IMR-90 (cell line): ENCODE measurements at regions not wholly inside any gene's neighbourhood (a gene's known extent, or its start where the extent isn't known, plus 50 kb on each side); places are given as distances from the start of the nearest gene placed in this dataset.

Experiments
- ATAC-seq: fragments of 200-7000 bp; cut with Tn5 transposase; 2 replicates; pipeline ENCODE4 v1.9.1; 2020; ENCODE audit warnings: low read depth, mild to moderate bottlenecking, moderate library complexity
- BruUV-seq: library from RNA; stranded (reverse); fragments of 400-500 nt; replicated peaks from 2 replicates; lab custom pipeline; 2021; lab: Mats Ljungman, UMichigan
- CTCF ChIA-PET: fragments of 300-600 bp; formaldehyde crosslinking; extraction: SDS; loops from one replicate; lab custom pipeline; 2021; ENCODE audit warnings: antibody characterized with exemption; lab: Yijun Ruan, JAX
- POLR2A ChIA-PET: fragments of 300-600 bp; sonication (Branson Sonifier 250); formaldehyde crosslinking; loops from one replicate; lab custom pipeline; 2022; ENCODE audit warnings: antibody characterized with exemption; ENCODE audit not compliant: unreplicated experiment; lab: Charles Lee
- DNase-seq: peaks from one replicate; pipeline ENCODE4 v3.0.0; 2013
- H2AFZ ChIP-seq: replicated peaks from 2 replicates; pipeline ENCODE3; 2013; ENCODE audit warnings: low read length, mild to moderate bottlenecking; ENCODE audit not compliant: poor library complexity
- H2AK5ac ChIP-seq: 2 replicates; pipeline ENCODE4 v1.6.1; 2013; ENCODE audit warnings: low read depth, low read length, inconsistent platforms
- H2AK9ac ChIP-seq: replicated peaks from 2 replicates; pipeline ENCODE3; 2013; ENCODE audit warnings: mild to moderate bottlenecking, low read depth, low read length, moderate library complexity; ENCODE audit not compliant: poor library complexity
- H2BK120ac ChIP-seq: 2 replicates; pipeline ENCODE4 v1.6.1; 2013; ENCODE audit warnings: low read depth, low read length, inconsistent platforms
- H2BK15ac ChIP-seq: 3 replicates; pipeline ENCODE4 v1.6.1; 2013; ENCODE audit warnings: low read depth, low read length, inconsistent platforms
- H2BK20ac ChIP-seq: 2 replicates; pipeline ENCODE4 v1.6.1; 2013; ENCODE audit warnings: low read depth, mild to moderate bottlenecking, inconsistent platforms, low read length, moderate library complexity
- H2BK5ac ChIP-seq: 2 replicates; pipeline ENCODE4 v1.6.1; 2013; ENCODE audit warnings: mild to moderate bottlenecking, low read depth, low read length, inconsistent platforms; ENCODE audit not compliant: poor library complexity, severe bottlenecking
- H3K14ac ChIP-seq: replicated peaks from 2 replicates; pipeline ENCODE4 v1.6.1; 2013; ENCODE audit warnings: low read depth, low read length, inconsistent platforms
- H3K18ac ChIP-seq: 2 replicates; pipeline ENCODE4 v1.6.1; 2013; ENCODE audit warnings: low read depth, low read length, control low read depth
- H3K23ac ChIP-seq: 2 replicates; pipeline ENCODE4 v1.6.1; 2013; ENCODE audit warnings: low read depth, low read length, inconsistent platforms
- H3K27ac ChIP-seq: 2 replicates; pipeline ENCODE4 v1.5.1; 2013; ENCODE audit warnings: mild to moderate bottlenecking, control low read depth, low read length; ENCODE audit not compliant: insufficient read depth
- H3K27me3 ChIP-seq: 2 replicates; pipeline ENCODE4 v1.6.1; 2013; ENCODE audit warnings: low read length; ENCODE audit not compliant: control insufficient read depth, insufficient read depth
- H3K36me3 ChIP-seq: 2 replicates; pipeline ENCODE4 v1.6.1; 2013; ENCODE audit warnings: low read length, mixed read lengths; ENCODE audit not compliant: control insufficient read depth, insufficient read depth
- H3K4ac ChIP-seq: 2 replicates; pipeline ENCODE4 v1.6.1; 2013; ENCODE audit warnings: low read depth, low read length, inconsistent platforms
- H3K4me1 ChIP-seq: 2 replicates; pipeline ENCODE4 v1.6.1; 2013; ENCODE audit warnings: low read length, mixed read lengths; ENCODE audit not compliant: control insufficient read depth, insufficient read depth
- H3K4me2 ChIP-seq: 2 replicates; pipeline ENCODE4 v1.6.1; 2013; ENCODE audit warnings: low read depth, mild to moderate bottlenecking, control low read depth, low read length, moderate library complexity
- H3K4me3 ChIP-seq: 2 replicates; pipeline ENCODE4 v1.5.1; 2013; ENCODE audit warnings: low read depth, mild to moderate bottlenecking, control low read depth, low read length, moderate library complexity; ENCODE audit not compliant: insufficient read depth
- H3K56ac ChIP-seq: 2 replicates; pipeline ENCODE4 v1.6.1; 2013; ENCODE audit warnings: low read length, inconsistent platforms; ENCODE audit not compliant: insufficient read depth; ENCODE audit errors: extremely low read depth
- H3K79me1 ChIP-seq, 2 experiments: 2 replicates each; pipeline ENCODE4 v1.6.1; 2013; ENCODE audit warnings: low read length in 2 of 2, inconsistent platforms in 1 of 2, low read depth in 1 of 2
- H3K9ac ChIP-seq: 2 replicates; pipeline ENCODE4 v1.6.1; 2013; ENCODE audit warnings: low read depth, low read length, control low read depth
- H3K9me1 ChIP-seq: 2 replicates; pipeline ENCODE4 v1.6.1; 2013; ENCODE audit warnings: low read length, inconsistent platforms; ENCODE audit not compliant: insufficient read depth
- H3K9me3 ChIP-seq: 2 replicates; pipeline ENCODE4 v1.6.1; 2013; ENCODE audit warnings: low read length; ENCODE audit not compliant: control insufficient read depth, insufficient read depth
- H4K20me1 ChIP-seq: 2 replicates; pipeline ENCODE4 v1.6.1; 2013; ENCODE audit warnings: low read length, inconsistent platforms; ENCODE audit not compliant: insufficient read depth
- H4K5ac ChIP-seq: 2 replicates; pipeline ENCODE4 v1.6.1; 2013; ENCODE audit warnings: mild to moderate bottlenecking, low read depth, low read length, control low read depth
- H4K8ac ChIP-seq, 2 experiments: 2 replicates each; pipeline ENCODE4 v1.6.1; 2013; ENCODE audit warnings: low read depth in 2 of 2, low read length in 2 of 2, control low read depth in 1 of 2, inconsistent platforms in 1 of 2
- H4K91ac ChIP-seq: 2 replicates; pipeline ENCODE4 v1.6.1; 2013; ENCODE audit warnings: low read depth, low read length, inconsistent platforms; ENCODE audit not compliant: insufficient read depth
- BHLHE40 ChIP-seq: fragments of 150-350 bp; IDR thresholded peaks from 2 replicates; pipeline ENCODE4 v1.6.1; 2016; ENCODE audit warnings: mild to moderate bottlenecking, low read depth, low read length
- CEBPB ChIP-seq: IDR thresholded peaks from 2 replicates; pipeline ENCODE4 v1.6.1; 2012; ENCODE audit warnings: low read depth, low read length, improper control_type of control experiment
- CHD1 ChIP-seq: IDR thresholded peaks from 2 replicates; pipeline ENCODE4 v1.6.1; 2012; ENCODE audit warnings: low read depth, low read length, improper control_type of control experiment
- CTCF ChIP-seq: conservative IDR thresholded peaks from 2 replicates; pipeline ENCODE4 v1.5.1; 2012; ENCODE audit warnings: mild to moderate bottlenecking, low read depth, low read length, improper control_type of control experiment
- ELK1 ChIP-seq: fragments of 150-350 bp; IDR thresholded peaks from 2 replicates; pipeline ENCODE4 v1.6.1; 2016; ENCODE audit warnings: low read depth, mild to moderate bottlenecking, low read length, moderate library complexity, borderline replicate concordance
- FOS ChIP-seq: fragments of 150-350 bp; IDR thresholded peaks from 2 replicates; pipeline ENCODE4 v1.6.1; 2016; ENCODE audit warnings: low read depth, low read length
- MAFK ChIP-seq: IDR thresholded peaks from 2 replicates; pipeline ENCODE4 v1.6.1; 2012; ENCODE audit warnings: low read depth, low read length, improper control_type of control experiment
- MAZ ChIP-seq: IDR thresholded peaks from 2 replicates; pipeline ENCODE4 v1.6.1; 2012; ENCODE audit warnings: low read depth, mild to moderate bottlenecking, low read length, improper control_type of control experiment, moderate library complexity, borderline replicate concordance
- MXI1 ChIP-seq: IDR thresholded peaks from 2 replicates; pipeline ENCODE4 v1.6.1; 2012; ENCODE audit warnings: low read depth, mild to moderate bottlenecking, low read length, moderate library complexity, borderline replicate concordance
- NFE2L2 ChIP-seq: fragments of 150-350 bp; IDR thresholded peaks from 2 replicates; pipeline ENCODE4 v1.6.1; 2016; ENCODE audit warnings: low read depth, mild to moderate bottlenecking, low read length
- POLR2A ChIP-seq: IDR thresholded peaks from 2 replicates; pipeline ENCODE4 v1.6.1; 2012; ENCODE audit warnings: mild to moderate bottlenecking, low read depth, low read length
- RAD21 ChIP-seq: IDR thresholded peaks from 2 replicates; pipeline ENCODE4 v1.6.1; 2012; ENCODE audit warnings: low read length, improper control_type of control experiment
- RCOR1 ChIP-seq: IDR thresholded peaks from 2 replicates; pipeline ENCODE4 v1.6.1; 2012; ENCODE audit warnings: mild to moderate bottlenecking, low read length, improper control_type of control experiment; ENCODE audit not compliant: insufficient replicate concordance
- RFX5 ChIP-seq: IDR thresholded peaks from 2 replicates; pipeline ENCODE4 v1.8.0; 2012; ENCODE audit warnings: low read depth, mild to moderate bottlenecking, low read length, moderate library complexity
- SMC3 ChIP-seq: fragments of 150-350 bp; IDR thresholded peaks from 2 replicates; pipeline ENCODE4 v1.6.1; 2016; ENCODE audit warnings: low read depth, mild to moderate bottlenecking, antibody characterized with exemption, low read length, moderate library complexity
- USF2 ChIP-seq: fragments of 150-350 bp; IDR thresholded peaks from 2 replicates; pipeline ENCODE4 v1.6.1; 2017; ENCODE audit warnings: mild to moderate bottlenecking, antibody characterized with exemption, low read length, low read depth
- WGBS, 2 experiments: methylation state at CpG; one replicate each; pipeline versions ENCODE4 v1.1.5 to v1.1.7; 2013; ENCODE audit warnings: missing lambda C conversion rate in 2 of 2; ENCODE audit not compliant: insufficient read length in 1 of 2; ENCODE audit errors: extremely low coverage in 2 of 2; 5-methylcytosine and 5-hydroxymethylcytosine counted together
- dilution Hi-C: fragments of 300-500 bp; cut with HindIII; formaldehyde crosslinking; loops from one replicate; pipeline ENCODE4 v1.14.3; 2018; ENCODE audit warnings: low sequenced_read_pairs; ENCODE audit not compliant: unreplicated experiment
- in situ Hi-C: fragments of 300-500 bp; cut with MboI; formaldehyde crosslinking; loops from 3 replicates; pipeline ENCODE4 v1.14.3; 2019; ENCODE audit warnings: low sequenced_read_pairs, inconsistent platforms, mixed read lengths
- intact Hi-C: fragments of 100-400 bp; cut with micrococcal nuclease; formaldehyde crosslinking; loops from 2 replicates; pipeline ENCODE4 v1.10.0; 2022

GRCh38 chr11:103656382-103656781 lies 380.1 kb upstream of the DDI1 start:
- intact Hi-C loops: no loop called here
- Histone ChIP-seq H3K23ac (no peak overlapping the region), H3K14ac (no peak overlapping the region), H4K5ac (no peak overlapping the region), H3K4ac (no peak overlapping the region), H4K8ac (no peak overlapping the region), H3K9me3 (peaks cover 7% of the 10 kb centered on the region), H3K27ac (no peak overlapping the region), H3K4me3 (no peak overlapping the region), H2BK20ac (no peak overlapping the region), H3K4me2 (no peak overlapping the region), H2AFZ (no peak overlapping the region), H2AK9ac (no peak overlapping the region), H2BK15ac (no peak overlapping the region), H2AK5ac (no peak overlapping the region), H3K9me1 (no peaks in the 10 kb centered on the region), H3K18ac (no peak overlapping the region), H2BK120ac (no peak overlapping the region), H2BK5ac (no peak overlapping the region), H3K9ac (no peak overlapping the region), H3K79me1 (no peaks in the 10 kb centered on the region), H4K91ac (no peak overlapping the region), H3K36me3 (no peaks in the 10 kb centered on the region), H3K56ac (no peak overlapping the region), H4K20me1 (no peaks in the 10 kb centered on the region), H3K4me1 (peaks cover 5% of the 10 kb centered on the region; the same call in 1 of the 2 replicates), H3K27me3 (no peaks in the 10 kb centered on the region)
- in situ Hi-C loops: no loop called here
- ChIA-PET CTCF (no interaction called here), POLR2A (no interaction called here)
- TF ChIP-seq RFX5 (no peak), CEBPB (no peak), MXI1 (no peak), MAZ (no peak), RCOR1 (no peak), BHLHE40 (no peak), USF2 (no peak), CTCF (no peak), NFE2L2 (no peak), RAD21 (no peak), POLR2A (no peak), MAFK (no peak), CHD1 (no peak), FOS (no peak), SMC3 (no peak), ELK1 (no peak)
- no peak for DNase-seq
- BruUV-seq: no TSS peak
- dilution Hi-C loops: no loop called here
- no peak for ATAC-seq
- WGBS, 2 experiments: no CpG with 5 or more reads among the region's 3 CpGs
